ENCODE measurements at regions not wholly inside any gene's neighbourhood (a gene's known extent, or its start where the extent isn't known, plus 50 kb on each side); places are given as distances from the start of the nearest gene placed in this dataset.

GRCh38 chr6:94548201-94548600, 1029.1 kb upstream of the MANEA start:
- no peak for DNase-seq
- Histone ChIP-seq H3K27me3 (no peaks in the 10 kb centered on the region), H3K4me1 (no peaks in the 10 kb centered on the region), H3K9me3 (no peaks in the 10 kb centered on the region), H3K36me3 (no peaks in the 10 kb centered on the region), H3K4me3 (ENCODE audit: low read depth, low read length) (no peak overlapping the region)
- no peak for TF ChIP-seq CTCF (IDR thresholded peaks at IDR 0.05; ENCODE audit: low read depth, low read length)

- TF ChIP-seq CTCF (IDR thresholded peaks at IDR 0.05; ENCODE audit: low read depth, low read length), result no peak
- no peaks in the 10 kb centered on the region for H3K9me3 ChIP-seq
- DNase-seq, result no peak
These were observed 1041.5 kb upstream of the MANEA start for GRCh38 chr6:94535798-94536197.

GRCh38 chr6:94511502-94512088, 1065.7 kb upstream of the MANEA start:
- no peak overlapping the region for H3K4me3 ChIP-seq (ENCODE audit: low read depth, low read length)
- H3K4me1 ChIP-seq, result no peaks in the 10 kb centered on the region
- H3K36me3 ChIP-seq, result no peaks in the 10 kb centered on the region
- DNase-seq, result no peak
- no peaks in the 10 kb centered on the region for H3K27me3 ChIP-seq
- TF ChIP-seq CTCF (IDR thresholded peaks at IDR 0.05; ENCODE audit: low read depth, low read length), result no peak
- no peaks in the 10 kb centered on the region for H3K9me3 ChIP-seq

More at GRCh38 chr6:94535798-94536197, 1041.5 kb upstream of the MANEA start:
- H3K36me3 ChIP-seq, result no peaks in the 10 kb centered on the region
- H3K4me3 ChIP-seq (ENCODE audit: low read depth, low read length), result no peak overlapping the region
- H3K4me1 ChIP-seq, result no peaks in the 10 kb centered on the region
- H3K27me3 ChIP-seq, result no peaks in the 10 kb centered on the region

GRCh38 chr6:94510877-94511276, 1066.5 kb upstream of the MANEA start:
- Histone ChIP-seq H3K9me3 (no peaks in the 10 kb centered on the region), H3K4me1 (no peaks in the 10 kb centered on the region), H3K4me3 (ENCODE audit: low read depth, low read length) (no peak overlapping the region), H3K27me3 (no peaks in the 10 kb centered on the region), H3K36me3 (no peaks in the 10 kb centered on the region)
- no peak for DNase-seq
- TF ChIP-seq CTCF (IDR thresholded peaks at IDR 0.05; ENCODE audit: low read depth, low read length), result no peak

GRCh38 chr6:94501516-94501915, 1075.8 kb upstream of the MANEA start:
- no peaks in the 10 kb centered on the region for H3K9me3 ChIP-seq
- no peak overlapping the region for H3K4me3 ChIP-seq (ENCODE audit: low read depth, low read length)
- TF ChIP-seq CTCF (IDR thresholded peaks at IDR 0.05; ENCODE audit: low read depth, low read length), result no peak
- H3K4me1 ChIP-seq, result no peaks in the 10 kb centered on the region
- no peaks in the 10 kb centered on the region for H3K27me3 ChIP-seq
- H3K36me3 ChIP-seq, result no peaks in the 10 kb centered on the region
- no peak for DNase-seq

GRCh38 chr6:94498099-94498498, 1078.7 kb upstream of the EPHA7 start:
- TF ChIP-seq CTCF (IDR thresholded peaks at IDR 0.05; ENCODE audit: low read depth, low read length), result no peak
- Histone ChIP-seq H3K27me3 (no peaks in the 10 kb centered on the region), H3K4me1 (no peaks in the 10 kb centered on the region)

More at GRCh38 chr6:94498099-94498498, 1078.7 kb upstream of the EPHA7 start:
- Histone ChIP-seq H3K9me3 (no peaks in the 10 kb centered on the region), H3K4me3 (ENCODE audit: low read depth, low read length) (no peak overlapping the region), H3K36me3 (no peaks in the 10 kb centered on the region)
- no peak for DNase-seq

Data from BE2C (cell line).